T-cell (primary cell): ENCODE measurements at regions not wholly inside any gene's neighbourhood (a gene's known extent, or its start where the extent isn't known, plus 50 kb on each side); places are given as distances from the start of the nearest gene placed in this dataset.

Source experiments
- ATAC-seq, 4 experiments: fragments of 200-7000 bp in 3 of 4; fragments of 150-1000 bp in 1 of 4; cut with Tn5 transposase; replicated peaks in 1 of 4; 1 replicate in 3 of 4; 2 replicates in 1 of 4; pipeline ENCODE4 v1.10.0; 2021; ENCODE audit warnings: moderate library complexity in 3 of 4, mild to moderate bottlenecking in 2 of 4, moderate number of reproducible peaks in 1 of 4
- CTCF ChIA-PET, 2 donors: fragments of 300-600 bp; sonication (Branson Sonifier 250); formaldehyde crosslinking; loops; one replicate each; lab custom pipeline; 2022; ENCODE audit warnings: antibody characterized with exemption in 2 of 2; lab: Charles Lee
- POLR2A ChIA-PET, 2 donors: fragments of 300-600 bp; sonication (Branson Sonifier 250); formaldehyde crosslinking; loops; one replicate each; lab custom pipeline; 2022; ENCODE audit warnings: antibody characterized with exemption in 2 of 2; lab: Charles Lee
- DNase-seq, 35 experiments: peaks; one replicate each; pipeline versions ENCODE4 v3.0.0 to v3.0.0-alpha.2; 2013 to 2023
- H3K27ac ChIP-seq: one replicate; pipeline ENCODE4 v1.5.1; 2013; ENCODE audit warnings: low read length
- H3K27me3 ChIP-seq, 2 experiments: replicated peaks in 1 of 2; 1 replicate in 1 of 2; 2 replicates in 1 of 2; pipeline versions ENCODE4 v1.6.1 to v1.7.0; 2013; ENCODE audit warnings: low read length in 1 of 2, mixed read lengths in 1 of 2; ENCODE audit not compliant: control insufficient read depth in 2 of 2, insufficient read depth in 2 of 2; ENCODE audit errors: extremely low read depth in 1 of 2
- H3K36me3 ChIP-seq, 2 donors: 1 replicate in 1 of 2; 2 replicates in 1 of 2; pipeline versions ENCODE4 v1.6.1 to v1.7.0; 2013; ENCODE audit warnings: low read length in 1 of 2; ENCODE audit not compliant: control insufficient read depth in 2 of 2, insufficient read depth in 1 of 2; ENCODE audit errors: extremely low read depth in 1 of 2
- H3K4me1 ChIP-seq, 2 experiments: 1 replicate in 1 of 2; 2 replicates in 1 of 2; pipeline versions ENCODE4 v1.6.1 to v1.7.0; 2013; ENCODE audit warnings: low read length in 2 of 2, mixed read lengths in 1 of 2; ENCODE audit not compliant: insufficient read depth in 2 of 2, control insufficient read depth in 1 of 2; ENCODE audit errors: extremely low read depth in 1 of 2
- H3K4me3 ChIP-seq, 2 donors: 1 replicate in 1 of 2; 2 replicates in 1 of 2; pipeline versions ENCODE4 v1.5.1 to v1.7.0; 2013; ENCODE audit warnings: mild to moderate bottlenecking in 2 of 2, low read length in 1 of 2, moderate library complexity in 1 of 2; ENCODE audit not compliant: control insufficient read depth in 1 of 2; ENCODE audit errors: extremely low read depth in 1 of 2
- H3K9me3 ChIP-seq: 2 replicates; pipeline ENCODE4 v1.7.0; 2013
- H3K27ac Mint-ChIP-seq, 2 donors: one replicate each; pipeline ENCODE4 v1.8.0; 2020 to 2021; ENCODE audit warnings: mild to moderate bottlenecking in 2 of 2, mixed read lengths in 2 of 2
- H3K27me3 Mint-ChIP-seq, 2 donors: one replicate each; pipeline ENCODE4 v1.8.0; 2021 to 2022; ENCODE audit warnings: mixed read lengths in 2 of 2
- H3K36me3 Mint-ChIP-seq: one replicate; pipeline ENCODE4 v1.8.0; 2021; ENCODE audit warnings: mixed read lengths
- H3K4me1 Mint-ChIP-seq, 3 donors: one replicate each; pipeline ENCODE4 v1.8.0; 2020 to 2022; ENCODE audit warnings: mixed read lengths in 3 of 3, mild to moderate bottlenecking in 1 of 3
- H3K4me3 Mint-ChIP-seq, 3 donors: one replicate each; pipeline ENCODE4 v1.8.0; 2020 to 2022; ENCODE audit warnings: mild to moderate bottlenecking in 3 of 3, mixed read lengths in 3 of 3, moderate library complexity in 3 of 3
- H3K9me3 Mint-ChIP-seq, 3 donors: one replicate each; pipeline ENCODE4 v1.8.0; 2020 to 2022; ENCODE audit warnings: mixed read lengths in 3 of 3
- WGBS: methylation state at CpG from one replicate; pipeline ENCODE4 v1.1.5; 2013; ENCODE audit warnings: missing lambda C conversion rate; ENCODE audit not compliant: insufficient coverage; 5-methylcytosine and 5-hydroxymethylcytosine counted together

GRCh38 chr6:55047451-55048044, 126.8 kb upstream of the HCRTR2 start:
- DNase-seq (no peak), ATAC-seq (no peak)
- Histone ChIP-seq H3K4me3 (no peak overlapping the region), H3K4me1 (no peaks in the 10 kb centered on the region), H3K36me3 (no peaks in the 10 kb centered on the region), H3K27ac (no peak overlapping the region), H3K9me3 (no peaks in the 10 kb centered on the region), H3K27me3 (no peaks in the 10 kb centered on the region)
- Mint-ChIP-seq H3K27me3 (no peaks in the 10 kb centered on the region), H3K9me3 (peaks cover 9 to 14% (median 13%) of the 10 kb centered on the region in 3 donors), H3K4me1 (no peaks in the 10 kb centered on the region), H3K27ac (no peak overlapping the region), H3K36me3 (no peaks in the 10 kb centered on the region), H3K4me3 (no peak overlapping the region)
- ChIA-PET POLR2A (no interaction called here), CTCF (no interaction called here)
- no CpG with 5 or more reads among the region's 2 CpGs for WGBS

- no peaks in the 10 kb centered on the region for H3K27me3 Mint-ChIP-seq
- H3K4me1 ChIP-seq = no peaks in the 10 kb centered on the region
- DNase-seq (no peak), ATAC-seq (no peak)
- H3K9me3 Mint-ChIP-seq = peaks cover 7 to 14% (median 10%) of the 10 kb centered on the region in 3 donors
- no peak overlapping the region for H3K27ac Mint-ChIP-seq
- POLR2A ChIA-PET = no interaction called here
- H3K9me3 ChIP-seq = no peaks in the 10 kb centered on the region
- H3K4me3 ChIP-seq = no peak overlapping the region
- no peak overlapping the region for H3K27ac ChIP-seq
- H3K27me3 ChIP-seq = no peaks in the 10 kb centered on the region
- CTCF ChIA-PET = no interaction called here
- no CpG with 5 or more reads among the region's 1 CpG for WGBS
- H3K4me1 Mint-ChIP-seq = no peaks in the 10 kb centered on the region
- H3K36me3 Mint-ChIP-seq = no peaks in the 10 kb centered on the region
- no peaks in the 10 kb centered on the region for H3K36me3 ChIP-seq
- no peak overlapping the region for H3K4me3 Mint-ChIP-seq
Measured at GRCh38 chr6:55049866-55050265, 124.4 kb upstream of the HCRTR2 start.

- Histone ChIP-seq H3K27ac (no peak overlapping the region), H3K4me3 (no peak overlapping the region), H3K36me3 (no peaks in the 10 kb centered on the region), H3K9me3 (no peaks in the 10 kb centered on the region), H3K27me3 (no peaks in the 10 kb centered on the region), H3K4me1 (no peaks in the 10 kb centered on the region)
- DNase-seq (no peak), ATAC-seq (no peak)
- Mint-ChIP-seq H3K4me1 (no peaks in the 10 kb centered on the region), H3K27me3 (no peaks in the 10 kb centered on the region), H3K27ac (no peak overlapping the region), H3K4me3 (no peak overlapping the region), H3K36me3 (no peaks in the 10 kb centered on the region), H3K9me3 (peaks cover 18 to 28% (median 21%) of the 10 kb centered on the region in 3 donors)
- POLR2A ChIA-PET = no interaction called here
- CTCF ChIA-PET = no interaction called here
Measured at GRCh38 chr6:55052846-55053245, 121.5 kb upstream of the HCRTR2 start.

GRCh38 chr6:55058682-55059081, 115.6 kb upstream of the HCRTR2 start:
- no peak overlapping the region for H3K27ac Mint-ChIP-seq
- CTCF ChIA-PET = no interaction called here
- Histone ChIP-seq H3K27ac (no peak overlapping the region), H3K36me3 (no peaks in the 10 kb centered on the region), H3K9me3 (no peaks in the 10 kb centered on the region), H3K4me3 (no peak overlapping the region), H3K27me3 (no peaks in the 10 kb centered on the region), H3K4me1 (no peaks in the 10 kb centered on the region)
- no peaks in the 10 kb centered on the region for H3K36me3 Mint-ChIP-seq
- H3K9me3 Mint-ChIP-seq = peaks cover 25 to 45% (median 26%) of the 10 kb centered on the region in 3 donors
- no peaks in the 10 kb centered on the region for H3K4me1 Mint-ChIP-seq
- POLR2A ChIA-PET = no interaction called here
- no peak overlapping the region for H3K4me3 Mint-ChIP-seq
- ATAC-seq (no peak), DNase-seq (no peak)
- no peaks in the 10 kb centered on the region for H3K27me3 Mint-ChIP-seq

GRCh38 chr6:55064711-55065420, 109.4 kb upstream of the HCRTR2 start:
- no peaks in the 10 kb centered on the region for H3K9me3 ChIP-seq
- H3K4me3 ChIP-seq = no peak overlapping the region
- Mint-ChIP-seq H3K27ac (no peak overlapping the region), H3K4me1 (no peaks in the 10 kb centered on the region), H3K27me3 (no peaks in the 10 kb centered on the region), H3K9me3 (peaks cover 14 to 18% (median 15%) of the 10 kb centered on the region in 3 donors), H3K36me3 (no peaks in the 10 kb centered on the region), H3K4me3 (no peak overlapping the region)
- no peaks in the 10 kb centered on the region for H3K36me3 ChIP-seq
- DNase-seq (no peak), ATAC-seq (no peak)
- no peaks in the 10 kb centered on the region for H3K27me3 ChIP-seq
- ChIA-PET CTCF (no interaction called here), POLR2A (no interaction called here)
- no peak overlapping the region for H3K27ac ChIP-seq
- H3K4me1 ChIP-seq = no peaks in the 10 kb centered on the region
- WGBS = no CpG with 5 or more reads among the region's 3 CpGs

GRCh38 chr6:55069132-55069781, 105.1 kb upstream of the HCRTR2 start:
- 10% methylated on average over 1 of the region's 3 CpGs for WGBS
- Mint-ChIP-seq H3K4me3 (no peak overlapping the region), H3K27me3 (no peaks in the 10 kb centered on the region), H3K4me1 (no peaks in the 10 kb centered on the region), H3K27ac (no peak overlapping the region), H3K36me3 (no peaks in the 10 kb centered on the region), H3K9me3 (peaks cover 13 to 15% (median 15%) of the 10 kb centered on the region in 3 donors)
- Histone ChIP-seq H3K36me3 (no peaks in the 10 kb centered on the region), H3K4me3 (no peak overlapping the region), H3K4me1 (no peaks in the 10 kb centered on the region), H3K9me3 (no peaks in the 10 kb centered on the region), H3K27me3 (no peaks in the 10 kb centered on the region), H3K27ac (no peak overlapping the region)
- CTCF ChIA-PET = no interaction called here
- no peak for ATAC-seq
- POLR2A ChIA-PET = no interaction called here
- peak in 3 of 35 experiments; percentile 0 to 1 (median 1) for DNase-seq
